H9 (cell line): ENCODE measurements at regions not wholly inside any gene's neighbourhood (a gene's known extent, or its start where the extent isn't known, plus 50 kb on each side); places are given as distances from the start of the nearest gene placed in this dataset.

Experiments used
- DNase-seq: peaks from one replicate; pipeline ENCODE4 v3.0.0-alpha.2; 2017
- H2AFZ ChIP-seq: one replicate; pipeline ENCODE4 v1.6.1; 2013; ENCODE audit warnings: mild to moderate bottlenecking, low read length, control low read depth, moderate library complexity
- H2AK5ac ChIP-seq: 2 replicates; pipeline ENCODE4 v1.6.1; 2013; ENCODE audit warnings: low read length, control low read depth, mixed read lengths; ENCODE audit not compliant: insufficient read length
- H2BK120ac ChIP-seq: one replicate; pipeline ENCODE4 v1.6.1; 2013; ENCODE audit warnings: low read depth, mild to moderate bottlenecking, low read length, control low read depth, inconsistent platforms; ENCODE audit not compliant: poor library complexity, severe bottlenecking
- H2BK12ac ChIP-seq: 2 replicates; pipeline ENCODE4 v1.6.1; 2013; ENCODE audit warnings: low read length, control low read depth, mixed read lengths, low read depth; ENCODE audit not compliant: insufficient read length
- H2BK15ac ChIP-seq: 2 replicates; pipeline ENCODE4 v1.6.1; 2013; ENCODE audit warnings: low read depth, low read length, control low read depth
- H2BK20ac ChIP-seq: one replicate; pipeline ENCODE4 v1.6.1; 2013; ENCODE audit warnings: low read depth, mild to moderate bottlenecking, low read length, control low read depth, inconsistent platforms; ENCODE audit not compliant: poor library complexity, severe bottlenecking
- H2BK5ac ChIP-seq: 2 replicates; pipeline ENCODE4 v1.6.1; 2013; ENCODE audit warnings: low read length, control low read depth, mixed read lengths; ENCODE audit not compliant: insufficient read length
- H3K14ac ChIP-seq: 2 replicates; pipeline ENCODE4 v1.6.1; 2013; ENCODE audit warnings: low read length, control low read depth; ENCODE audit not compliant: insufficient read depth
- H3K18ac ChIP-seq: 2 replicates; pipeline ENCODE4 v1.6.1; 2013; ENCODE audit warnings: low read depth, mild to moderate bottlenecking, mixed read lengths, low read length, control low read depth; ENCODE audit not compliant: insufficient read length
- H3K23ac ChIP-seq: 2 replicates; pipeline ENCODE4 v1.6.1; 2013; ENCODE audit warnings: low read length, control low read depth, mixed read lengths, low read depth; ENCODE audit not compliant: insufficient read length
- H3K23me2 ChIP-seq: 2 replicates; pipeline ENCODE4 v1.6.1; 2013; ENCODE audit warnings: low read depth, mild to moderate bottlenecking, mixed read lengths, low read length, control low read depth; ENCODE audit not compliant: insufficient read length, poor library complexity, severe bottlenecking
- H3K27ac ChIP-seq: 2 replicates; pipeline ENCODE4 v1.5.1; 2013; ENCODE audit warnings: low read length, control low read depth, mixed read lengths, low read depth; ENCODE audit not compliant: insufficient read length
- H3K27me3 ChIP-seq: 2 replicates; pipeline ENCODE4 v1.6.1; 2013; ENCODE audit warnings: low read length, control low read depth, inconsistent platforms; ENCODE audit not compliant: insufficient read depth
- H3K4ac ChIP-seq: 2 replicates; pipeline ENCODE4 v1.6.1; 2013; ENCODE audit warnings: low read depth, mild to moderate bottlenecking, control low read depth, inconsistent platforms, low read length, moderate library complexity
- H3K4me1 ChIP-seq: 2 replicates; pipeline ENCODE4 v1.6.1; 2013; ENCODE audit warnings: low read length, control low read depth, inconsistent platforms; ENCODE audit not compliant: insufficient read depth
- H3K4me2 ChIP-seq: 2 replicates; pipeline ENCODE4 v1.6.1; 2013; ENCODE audit warnings: low read length, control low read depth, mixed read lengths; ENCODE audit not compliant: insufficient read length, insufficient read depth
- H3K56ac ChIP-seq: 2 replicates; pipeline ENCODE4 v1.6.1; 2013; ENCODE audit warnings: low read depth, mild to moderate bottlenecking, mixed read lengths, low read length, control low read depth; ENCODE audit not compliant: insufficient read length
- H3K79me1 ChIP-seq: 2 replicates; pipeline ENCODE4 v1.6.1; 2013; ENCODE audit warnings: low read depth, mild to moderate bottlenecking, moderate library complexity, low read length, control low read depth, inconsistent platforms; ENCODE audit not compliant: insufficient read depth, poor library complexity, severe bottlenecking
- H3K79me2 ChIP-seq: 2 replicates; pipeline ENCODE4 v1.6.1; 2013; ENCODE audit warnings: low read length, control low read depth, inconsistent platforms; ENCODE audit not compliant: insufficient read depth
- H3K9ac ChIP-seq: 2 replicates; pipeline ENCODE4 v1.6.1; 2013; ENCODE audit warnings: low read length, control low read depth, mixed read lengths; ENCODE audit not compliant: insufficient read length; ENCODE audit errors: extremely low read depth
- H3K9me3 ChIP-seq: one replicate; pipeline ENCODE4 v1.6.1; 2013; ENCODE audit warnings: low read depth, low read length, inconsistent platforms; ENCODE audit not compliant: control insufficient read depth
- H3T11ph ChIP-seq: one replicate; pipeline ENCODE4 v1.6.1; 2013; ENCODE audit warnings: mild to moderate bottlenecking, low read length, control low read depth, inconsistent platforms
- H4K20me1 ChIP-seq: one replicate; pipeline ENCODE4 v1.6.1; 2013; ENCODE audit not compliant: control insufficient read depth, insufficient read length, insufficient read depth
- H4K5ac ChIP-seq: 2 replicates; pipeline ENCODE4 v1.6.1; 2013; ENCODE audit warnings: low read depth, mild to moderate bottlenecking, mixed read lengths, low read length, control low read depth; ENCODE audit not compliant: insufficient read length
- H4K8ac ChIP-seq: replicated peaks from 2 replicates; pipeline ENCODE4 v1.6.1; 2013; ENCODE audit warnings: low read length, control low read depth, mixed read lengths, low read depth; ENCODE audit not compliant: insufficient read length
- H4K91ac ChIP-seq: 2 replicates; pipeline ENCODE4 v1.6.1; 2013; ENCODE audit warnings: low read depth, mild to moderate bottlenecking, moderate library complexity, mixed read lengths, low read length, control low read depth; ENCODE audit not compliant: insufficient read length
- H3K27ac Mint-ChIP-seq, 3 experiments: 2 replicates in 2 of 3; 3 replicates in 1 of 3; pipeline ENCODE4 v1.8.0; 2020 to 2021; ENCODE audit warnings: mixed read lengths in 3 of 3, mild to moderate bottlenecking in 1 of 3, moderate library complexity in 1 of 3
- H3K27me3 Mint-ChIP-seq: 2 replicates; pipeline ENCODE4 v1.8.0; 2021; ENCODE audit warnings: low read depth, mild to moderate bottlenecking, moderate library complexity, mixed read lengths
- H3K36me3 Mint-ChIP-seq, 3 experiments: 2 replicates in 2 of 3; 3 replicates in 1 of 3; pipeline ENCODE4 v1.8.0; 2020 to 2021; ENCODE audit warnings: low read depth in 3 of 3, mixed read lengths in 3 of 3; ENCODE audit not compliant: insufficient read depth in 1 of 3
- H3K4me1 Mint-ChIP-seq, 2 experiments: 2 replicates each; pipeline ENCODE4 v1.8.0; 2020; ENCODE audit warnings: mixed read lengths in 2 of 2
- H3K4me3 Mint-ChIP-seq, 2 experiments: 2 replicates in 1 of 2; 3 replicates in 1 of 2; pipeline ENCODE4 v1.8.0; 2020 to 2021; ENCODE audit warnings: mild to moderate bottlenecking in 2 of 2, mixed read lengths in 2 of 2, moderate library complexity in 1 of 2
- H3K9me3 Mint-ChIP-seq, 2 experiments: 2 replicates in 1 of 2; 3 replicates in 1 of 2; pipeline ENCODE4 v1.8.0; 2020; ENCODE audit warnings: mild to moderate bottlenecking in 2 of 2, mixed read lengths in 2 of 2, moderate library complexity in 1 of 2
- TF ChIP-seq, protein P1 (sequence below): fragments of 200-600 bp; sonication (generic); conservative IDR thresholded peaks from 3 replicates; pipeline ENCODE4 v1.8.0; 2021; ENCODE audit warnings: antibody characterized with exemption, mild to moderate bottlenecking

DNA sequence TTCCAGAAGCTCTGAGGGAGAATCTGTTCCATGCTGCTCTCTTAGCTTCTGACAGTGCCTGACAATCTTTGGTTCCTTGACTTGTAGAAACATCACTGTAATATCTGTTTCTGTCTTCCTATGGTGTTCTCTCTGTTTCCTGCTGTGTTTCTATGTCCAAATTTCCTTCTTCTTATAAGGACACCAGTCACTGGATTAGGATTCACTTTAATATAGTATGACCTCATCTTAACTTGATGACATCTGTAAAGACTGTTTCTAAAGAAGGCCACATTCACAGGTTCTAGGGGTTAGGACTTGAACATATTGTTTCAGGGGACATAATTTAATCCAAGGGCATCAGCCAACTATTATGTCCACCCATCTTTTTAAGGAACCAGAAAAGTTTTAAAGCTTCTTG is 265.6 kb downstream of the ZSWIM6 start:
- H3K27ac ChIP-seq: no peak overlapping the region
- no peak overlapping the region for H4K8ac ChIP-seq
- DNase-seq: no peak
- H3K4me3 Mint-ChIP-seq: no peak overlapping the region
- TF ChIP-seq, protein P1, sequence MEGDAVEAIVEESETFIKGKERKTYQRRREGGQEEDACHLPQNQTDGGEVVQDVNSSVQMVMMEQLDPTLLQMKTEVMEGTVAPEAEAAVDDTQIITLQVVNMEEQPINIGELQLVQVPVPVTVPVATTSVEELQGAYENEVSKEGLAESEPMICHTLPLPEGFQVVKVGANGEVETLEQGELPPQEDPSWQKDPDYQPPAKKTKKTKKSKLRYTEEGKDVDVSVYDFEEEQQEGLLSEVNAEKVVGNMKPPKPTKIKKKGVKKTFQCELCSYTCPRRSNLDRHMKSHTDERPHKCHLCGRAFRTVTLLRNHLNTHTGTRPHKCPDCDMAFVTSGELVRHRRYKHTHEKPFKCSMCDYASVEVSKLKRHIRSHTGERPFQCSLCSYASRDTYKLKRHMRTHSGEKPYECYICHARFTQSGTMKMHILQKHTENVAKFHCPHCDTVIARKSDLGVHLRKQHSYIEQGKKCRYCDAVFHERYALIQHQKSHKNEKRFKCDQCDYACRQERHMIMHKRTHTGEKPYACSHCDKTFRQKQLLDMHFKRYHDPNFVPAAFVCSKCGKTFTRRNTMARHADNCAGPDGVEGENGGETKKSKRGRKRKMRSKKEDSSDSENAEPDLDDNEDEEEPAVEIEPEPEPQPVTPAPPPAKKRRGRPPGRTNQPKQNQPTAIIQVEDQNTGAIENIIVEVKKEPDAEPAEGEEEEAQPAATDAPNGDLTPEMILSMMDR: no peak
- no peaks in the 10 kb centered on the region; the same call in 1 of the 2 replicates for H3K4me1 ChIP-seq
- H3K27me3 Mint-ChIP-seq: no peaks in the 10 kb centered on the region
- H2AFZ ChIP-seq: no peak overlapping the region
- H3K14ac ChIP-seq: no peak overlapping the region
- no peak overlapping the region for H2BK12ac ChIP-seq
- no peak overlapping the region for H3K4me2 ChIP-seq
- H3K23me2 ChIP-seq: no peaks in the 10 kb centered on the region
- no peaks in the 10 kb centered on the region for H3K79me2 ChIP-seq
- no peak overlapping the region for H2BK120ac ChIP-seq
- no peak overlapping the region for H3K56ac ChIP-seq
- H2BK15ac ChIP-seq: no peak overlapping the region
- no peak overlapping the region for H3K4ac ChIP-seq
- H3K27me3 ChIP-seq: no peaks in the 10 kb centered on the region
- H3K23ac ChIP-seq: no peak overlapping the region
- H2BK20ac ChIP-seq: no peak overlapping the region
- H4K91ac ChIP-seq: no peak overlapping the region
- no peaks in the 10 kb centered on the region for H4K20me1 ChIP-seq
- peaks cover 0 to 5% (median 0%) of the 10 kb centered on the region in 3 experiments; a peak in 3 of 7 replicates for H3K36me3 Mint-ChIP-seq
- H3K9me3 ChIP-seq: no peaks in the 10 kb centered on the region
- H3K27ac Mint-ChIP-seq: no peak overlapping the region
- no peak overlapping the region for H2BK5ac ChIP-seq
- H3K79me1 ChIP-seq: no peaks in the 10 kb centered on the region
- H3K4me1 Mint-ChIP-seq: peaks cover 7 to 10% of the 10 kb centered on the region in 2 experiments
- peaks cover 4 to 6% of the 10 kb centered on the region in 2 experiments; a peak in 3 of 5 replicates for H3K9me3 Mint-ChIP-seq
- H3K18ac ChIP-seq: no peak overlapping the region
- H4K5ac ChIP-seq: no peak overlapping the region
- no peak overlapping the region for H2AK5ac ChIP-seq
- no peak overlapping the region for H3K9ac ChIP-seq
- H3T11ph ChIP-seq: no peak overlapping the region
